Neural crest cell (in vitro differentiated cells): ENCODE measurements at regions not wholly inside any gene's neighbourhood (a gene's known extent, or its start where the extent isn't known, plus 50 kb on each side); places are given as distances from the start of the nearest gene placed in this dataset.

Experiments
- DNase-seq: peaks from one replicate; pipeline ENCODE4 v3.0.0; 2021; ENCODE audit warnings: low read depth, mixed read lengths, low spot score
- H3K27ac Mint-ChIP-seq: one replicate; pipeline ENCODE4 v1.8.0; 2021; ENCODE audit warnings: mild to moderate bottlenecking, mixed read lengths; ENCODE audit not compliant: unreplicated experiment
- H3K27me3 Mint-ChIP-seq: 2 replicates; pipeline ENCODE4 v1.8.0; 2021; ENCODE audit warnings: low read depth, mild to moderate bottlenecking, mixed read lengths
- H3K36me3 Mint-ChIP-seq: 2 replicates; pipeline ENCODE4 v1.8.0; 2021; ENCODE audit warnings: low read depth, mild to moderate bottlenecking, mixed read lengths
- H3K4me1 Mint-ChIP-seq: 2 replicates; pipeline ENCODE4 v1.8.0; 2021; ENCODE audit warnings: mixed read lengths
- H3K4me3 Mint-ChIP-seq: one replicate; pipeline ENCODE4 v1.8.0; 2021; ENCODE audit warnings: mild to moderate bottlenecking, mixed read lengths
- H3K9me3 Mint-ChIP-seq: 2 replicates; pipeline ENCODE4 v1.8.0; 2021; ENCODE audit warnings: mixed read lengths
- CTCF ChIP-seq: fragments of 200-600 bp; sonication (generic); conservative IDR thresholded peaks from 2 replicates; pipeline ENCODE4 v1.5.0; 2021; ENCODE audit warnings: antibody characterized with exemption, mild to moderate bottlenecking

DNA sequence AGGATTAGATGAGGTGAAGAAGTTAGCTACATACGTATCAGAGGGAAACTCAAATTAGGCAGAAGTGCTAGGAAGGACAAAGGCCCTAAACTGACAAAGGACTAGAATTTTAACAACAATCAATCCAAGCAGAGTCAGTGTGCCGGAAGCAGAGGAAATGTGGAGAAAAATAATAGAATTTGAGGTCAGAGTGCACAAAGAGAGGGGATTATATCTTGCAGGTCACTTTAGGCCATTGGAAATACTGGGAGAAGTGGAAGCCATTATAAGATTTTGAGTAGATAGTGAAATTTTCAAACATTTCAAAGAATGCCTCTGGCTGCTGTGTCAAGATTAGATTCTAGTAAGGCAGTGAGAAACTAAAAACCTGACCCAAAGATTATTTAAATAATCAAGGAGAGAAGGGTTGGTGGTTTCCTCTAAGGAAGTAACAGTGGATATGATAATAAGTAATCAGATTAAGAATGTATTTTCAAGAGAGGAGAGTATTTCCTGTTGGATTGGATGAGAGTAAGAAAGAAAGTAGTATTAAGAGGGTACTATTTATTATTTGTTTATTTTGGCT lies 889.2 kb upstream of the NCAM2 start:
- Mint-ChIP-seq H3K27me3 (no peaks in the 10 kb centered on the region), H3K27ac (no peak overlapping the region), H3K36me3 (no peaks in the 10 kb centered on the region), H3K9me3 (no peaks in the 10 kb centered on the region), H3K4me1 (peaks cover 7% of the 10 kb centered on the region), H3K4me3 (no peak overlapping the region)
- DNase-seq = no peak
- TF ChIP-seq CTCF = no peak

DNA sequence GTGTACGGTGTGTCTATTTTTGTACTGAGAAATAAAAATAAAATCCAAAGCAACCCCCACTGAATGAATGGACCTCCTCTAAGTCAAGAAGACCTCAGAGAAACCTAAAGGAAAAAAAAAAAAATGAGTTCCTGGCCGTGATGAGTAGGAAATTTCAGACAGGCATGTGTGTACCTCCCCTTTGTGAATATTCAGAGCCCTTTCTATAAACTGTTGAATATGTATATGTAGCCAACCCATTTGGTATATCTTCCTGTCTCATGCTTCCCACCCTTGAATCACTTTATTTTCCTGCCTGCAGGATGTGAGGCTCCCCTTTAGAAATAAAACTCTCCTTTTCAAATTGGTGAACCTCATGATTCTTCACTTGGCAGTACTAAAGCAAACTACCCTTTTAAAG lies 887.8 kb upstream of the NCAM2 start:
- DNase-seq = no peak
- Mint-ChIP-seq H3K9me3 (peaks cover under 1% of the 10 kb centered on the region), H3K36me3 (no peaks in the 10 kb centered on the region), H3K4me3 (no peak overlapping the region), H3K27ac (no peak overlapping the region), H3K27me3 (no peaks in the 10 kb centered on the region), H3K4me1 (peaks cover 7% of the 10 kb centered on the region)
- TF ChIP-seq CTCF = no peak

- peaks cover 22% of the 10 kb centered on the region for H3K9me3 Mint-ChIP-seq
- H3K27ac Mint-ChIP-seq = no peak overlapping the region
- DNase-seq = no peak
- no peak overlapping the region for H3K4me3 Mint-ChIP-seq
- H3K36me3 Mint-ChIP-seq = peaks cover 6% of the 10 kb centered on the region
- H3K27me3 Mint-ChIP-seq = no peaks in the 10 kb centered on the region
- no peaks in the 10 kb centered on the region for H3K4me1 Mint-ChIP-seq
- no peak for TF ChIP-seq CTCF
Observed at GRCh38 chr21:20151741-20152140, 846.5 kb upstream of the NCAM2 start.

- Mint-ChIP-seq H3K36me3 (no peaks in the 10 kb centered on the region), H3K27ac (no peak overlapping the region), H3K9me3 (peaks cover 9% of the 10 kb centered on the region), H3K4me3 (no peak overlapping the region), H3K27me3 (no peaks in the 10 kb centered on the region), H3K4me1 (peaks cover 4% of the 10 kb centered on the region)
- no peak for DNase-seq
- no peak for TF ChIP-seq CTCF
Observed at GRCh38 chr21:20163167-20163566, 835.0 kb upstream of the NCAM2 start.

GRCh38 chr21:20167059-20167458 lies 831.1 kb upstream of the NCAM2 start:
- no peak overlapping the region for H3K4me3 Mint-ChIP-seq
- no peaks in the 10 kb centered on the region for H3K9me3 Mint-ChIP-seq
- TF ChIP-seq CTCF = no peak
- H3K36me3 Mint-ChIP-seq = no peaks in the 10 kb centered on the region
- H3K27ac Mint-ChIP-seq = no peak overlapping the region
- no peak for DNase-seq
- no peaks in the 10 kb centered on the region for H3K27me3 Mint-ChIP-seq
- peaks cover 4% of the 10 kb centered on the region for H3K4me1 Mint-ChIP-seq
